ENCODE measurements at regions not wholly inside any gene's neighbourhood (a gene's known extent, or its start where the extent isn't known, plus 50 kb on each side); places are given as distances from the start of the nearest gene placed in this dataset.

DNA sequence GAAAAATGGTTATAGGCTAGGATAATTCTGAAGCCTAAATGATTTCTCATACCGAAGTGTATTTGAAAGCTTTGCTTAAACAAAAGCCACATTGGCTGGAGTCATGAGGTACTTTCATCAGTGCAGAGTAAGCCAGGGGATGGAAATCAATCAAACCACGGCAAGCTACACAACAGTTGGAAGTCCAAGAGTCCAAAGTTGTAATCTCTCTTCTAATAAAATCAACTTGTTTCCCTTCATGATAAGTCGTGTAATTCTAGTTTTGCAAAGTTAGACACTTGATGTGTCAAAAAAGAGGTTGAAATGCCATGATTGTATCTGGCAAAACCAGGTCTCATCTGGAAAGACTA is 250.5 kb upstream of the VEPH1 start:
- TF ChIP-seq, protein P1, sequence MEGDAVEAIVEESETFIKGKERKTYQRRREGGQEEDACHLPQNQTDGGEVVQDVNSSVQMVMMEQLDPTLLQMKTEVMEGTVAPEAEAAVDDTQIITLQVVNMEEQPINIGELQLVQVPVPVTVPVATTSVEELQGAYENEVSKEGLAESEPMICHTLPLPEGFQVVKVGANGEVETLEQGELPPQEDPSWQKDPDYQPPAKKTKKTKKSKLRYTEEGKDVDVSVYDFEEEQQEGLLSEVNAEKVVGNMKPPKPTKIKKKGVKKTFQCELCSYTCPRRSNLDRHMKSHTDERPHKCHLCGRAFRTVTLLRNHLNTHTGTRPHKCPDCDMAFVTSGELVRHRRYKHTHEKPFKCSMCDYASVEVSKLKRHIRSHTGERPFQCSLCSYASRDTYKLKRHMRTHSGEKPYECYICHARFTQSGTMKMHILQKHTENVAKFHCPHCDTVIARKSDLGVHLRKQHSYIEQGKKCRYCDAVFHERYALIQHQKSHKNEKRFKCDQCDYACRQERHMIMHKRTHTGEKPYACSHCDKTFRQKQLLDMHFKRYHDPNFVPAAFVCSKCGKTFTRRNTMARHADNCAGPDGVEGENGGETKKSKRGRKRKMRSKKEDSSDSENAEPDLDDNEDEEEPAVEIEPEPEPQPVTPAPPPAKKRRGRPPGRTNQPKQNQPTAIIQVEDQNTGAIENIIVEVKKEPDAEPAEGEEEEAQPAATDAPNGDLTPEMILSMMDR (IDR thresholded peaks at IDR 0.05; ENCODE audit: low read depth, low read length): no peak
- DNase-seq: no peak
- Histone ChIP-seq H3K36me3 (no peaks in the 10 kb centered on the region), H3K27me3 (no peaks in the 10 kb centered on the region), H3K4me3 (ENCODE audit: low read depth, low read length) (no peak overlapping the region), H3K9me3 (no peaks in the 10 kb centered on the region), H3K4me1 (peaks cover 10% of the 10 kb centered on the region)

DNA sequence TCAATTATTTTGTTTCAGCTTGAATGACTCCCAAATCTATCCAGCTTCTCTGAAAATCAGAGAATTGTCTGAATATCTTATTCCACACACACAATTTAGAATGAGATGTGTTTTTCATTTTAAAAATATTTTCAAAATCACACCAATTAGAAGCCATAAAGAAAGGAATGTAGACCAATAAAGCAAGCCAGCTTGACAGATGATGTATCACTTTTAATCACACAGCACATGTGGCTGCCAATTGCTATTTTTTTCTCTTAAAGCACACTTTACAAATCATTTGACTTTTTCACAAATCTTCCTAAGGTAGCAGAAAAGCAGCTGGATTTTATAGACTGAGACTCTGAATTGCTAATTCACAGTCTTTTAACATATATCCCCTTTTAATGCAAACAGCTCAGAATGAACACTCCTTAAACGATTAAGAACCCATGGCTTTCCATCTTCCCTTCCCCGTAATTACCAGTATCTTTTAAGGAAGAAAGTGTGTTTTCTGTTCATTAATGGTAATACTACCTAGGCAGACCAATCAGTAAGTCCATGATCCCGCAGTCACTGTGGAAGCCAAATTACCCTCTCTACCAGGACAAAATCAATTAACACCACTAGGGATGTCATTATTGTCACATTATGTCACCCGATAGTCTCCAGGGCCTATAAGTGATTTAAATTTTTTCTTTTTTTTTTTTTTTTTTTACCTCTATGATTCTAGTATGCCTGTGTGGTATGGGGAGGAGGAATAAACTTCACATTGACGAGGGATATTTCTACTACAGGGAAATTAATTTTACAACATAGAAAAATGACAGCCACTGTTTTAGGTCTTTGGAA is 250.0 kb upstream of the VEPH1 start:
- no peak for DNase-seq
- H3K27me3 ChIP-seq: no peaks in the 10 kb centered on the region
- TF ChIP-seq, protein P1 (IDR thresholded peaks at IDR 0.05; ENCODE audit: low read depth, low read length): no peak
- H3K4me1 ChIP-seq: peaks cover 10% of the 10 kb centered on the region
- H3K36me3 ChIP-seq: no peaks in the 10 kb centered on the region
- H3K4me3 ChIP-seq (ENCODE audit: low read depth, low read length): no peak overlapping the region
- H3K9me3 ChIP-seq: no peaks in the 10 kb centered on the region

- DNase-seq: no peak
- Histone ChIP-seq H3K27me3 (no peaks in the 10 kb centered on the region), H3K4me1 (peaks cover 10% of the 10 kb centered on the region), H3K36me3 (no peaks in the 10 kb centered on the region), H3K4me3 (ENCODE audit: low read depth, low read length) (no peak overlapping the region), H3K9me3 (no peaks in the 10 kb centered on the region)
- TF ChIP-seq, protein P1 (IDR thresholded peaks at IDR 0.05; ENCODE audit: low read depth, low read length): no peak
Measured at GRCh38 chr3:157752554-157752953, 249.3 kb upstream of the VEPH1 start.

DNA sequence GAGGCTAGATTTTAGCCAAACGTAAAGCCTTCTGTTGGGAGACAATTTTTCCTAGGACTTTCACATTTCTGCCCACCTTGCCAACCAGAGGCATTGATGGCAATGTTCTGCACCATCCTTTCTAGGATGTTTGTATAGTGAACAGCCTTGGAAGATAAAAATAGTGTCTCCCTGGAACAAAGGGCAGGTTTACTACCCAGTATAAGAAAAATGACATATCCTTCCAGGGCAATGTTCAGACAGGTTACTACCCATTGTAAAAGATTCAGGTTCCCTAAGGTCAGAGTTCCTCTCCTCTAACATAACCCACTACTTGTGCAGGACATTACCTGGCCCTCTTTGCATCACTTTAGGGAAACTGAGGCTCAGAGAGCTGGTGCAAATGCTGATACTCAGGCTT is 248.2 kb upstream of the VEPH1 start:
- Histone ChIP-seq H3K9me3 (no peaks in the 10 kb centered on the region), H3K27me3 (no peaks in the 10 kb centered on the region), H3K4me3 (ENCODE audit: low read depth, low read length) (no peak overlapping the region), H3K4me1 (peaks cover 10% of the 10 kb centered on the region), H3K36me3 (no peaks in the 10 kb centered on the region)
- TF ChIP-seq, protein P1 (IDR thresholded peaks at IDR 0.05; ENCODE audit: low read depth, low read length): no peak
- no peak for DNase-seq

DNA sequence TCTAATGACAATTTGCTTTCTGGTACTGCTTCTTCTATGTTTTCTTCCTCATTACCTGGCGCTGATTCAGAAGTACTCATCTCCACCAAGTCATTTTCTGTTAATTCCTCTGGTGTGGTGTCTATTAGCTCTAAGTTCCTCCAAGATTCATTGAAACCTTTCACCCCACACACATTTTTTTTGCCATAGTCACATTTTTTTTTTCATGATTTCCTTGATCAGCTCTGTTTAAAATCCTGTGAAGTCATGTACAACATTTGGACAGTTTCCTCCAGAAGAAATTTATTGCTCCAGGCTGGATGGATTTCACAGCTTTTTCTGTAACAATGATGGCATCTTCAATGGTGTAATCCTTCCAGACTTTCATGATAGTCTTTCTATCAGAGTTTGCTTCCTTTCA is 243.2 kb upstream of the VEPH1 start:
- no peaks in the 10 kb centered on the region for H3K27me3 ChIP-seq
- TF ChIP-seq, protein P1 (IDR thresholded peaks at IDR 0.05; ENCODE audit: low read depth, low read length): no peak
- no peak for DNase-seq
- no peak overlapping the region for H3K4me3 ChIP-seq (ENCODE audit: low read depth, low read length)
- no peaks in the 10 kb centered on the region for H3K9me3 ChIP-seq
- no peaks in the 10 kb centered on the region for H3K36me3 ChIP-seq
- no peaks in the 10 kb centered on the region for H3K4me1 ChIP-seq

GRCh38 chr3:157741607-157742006 is 238.4 kb upstream of the VEPH1 start:
- DNase-seq: no peak
- Histone ChIP-seq H3K9me3 (no peaks in the 10 kb centered on the region), H3K27me3 (no peaks in the 10 kb centered on the region), H3K36me3 (no peaks in the 10 kb centered on the region), H3K4me3 (ENCODE audit: low read depth, low read length) (no peak overlapping the region), H3K4me1 (no peaks in the 10 kb centered on the region)
- TF ChIP-seq, protein P1 (IDR thresholded peaks at IDR 0.05; ENCODE audit: low read depth, low read length): no peak
